ENCODE measurements at regions not wholly inside any gene's neighbourhood (a gene's known extent, or its start where the extent isn't known, plus 50 kb on each side); places are given as distances from the start of the nearest gene placed in this dataset.

- POLR2A ChIA-PET: no interaction called here
- CTCF ChIA-PET: no interaction called here
- TF ChIP-seq SETDB1 (IDR thresholded peaks at IDR 0.05; ENCODE audit: insufficient read length, low read length) (peak; percentile 55), ZNF335 (tag by site-specific recombination; conservative IDR thresholded peaks at IDR 0.05) (no peak), ZBTB11 (tag by site-specific recombination; conservative IDR thresholded peaks at IDR 0.05; ENCODE audit: low read depth) (no peak), ZNF843 (tag by site-specific recombination; IDR thresholded peaks at IDR 0.05) (no peak)
Measured at GRCh38 chr3:18964640-18965039, 183.7 kb upstream of the KCNH8 start.

GRCh38 chr3:18951333-18951732 lies 197.0 kb upstream of the KCNH8 start:
- TF ChIP-seq ZNF146 (tag by site-specific recombination; IDR thresholded peaks at IDR 0.05) (no peak), ZNF132 (tag by site-specific recombination; IDR thresholded peaks at IDR 0.05; ENCODE audit: borderline replicate concordance) (no peak), ZNF596 (tag by site-specific recombination; IDR thresholded peaks at IDR 0.05) (no peak), MYNN (tag by site-specific recombination; IDR thresholded peaks at IDR 0.05; ENCODE audit: borderline replicate concordance) (no peak), ZNF677 (tag by site-specific recombination; IDR thresholded peaks at IDR 0.05) (no peak), ZNF174 (tag by site-specific recombination; IDR thresholded peaks at IDR 0.05) (no peak), ZNF785 (tag by site-specific recombination; IDR thresholded peaks at IDR 0.05) (no peak), ZBTB48 (tag by site-specific recombination; IDR thresholded peaks at IDR 0.05) (no peak), ZNF274 (IDR thresholded peaks at IDR 0.05; ENCODE audit: low read length) (no peak), ZNF274 (tag by site-specific recombination; IDR thresholded peaks at IDR 0.05; ENCODE audit: borderline replicate concordance) (no peak), ZNF416 (tag by site-specific recombination; IDR thresholded peaks at IDR 0.05) (no peak), ZNF529 (tag by site-specific recombination; IDR thresholded peaks at IDR 0.05; ENCODE audit: insufficient replicate concordance) (no peak), ZNF121 (tag by site-specific recombination; IDR thresholded peaks at IDR 0.05) (no peak), BCL6B (tag by site-specific recombination; IDR thresholded peaks at IDR 0.05) (no peak), ZNF266 (tag by site-specific recombination; IDR thresholded peaks at IDR 0.05; ENCODE audit: low read depth) (no peak), ZNF660 (tag by site-specific recombination; IDR thresholded peaks at IDR 0.05) (no peak), ZNF280C (tag by site-specific recombination; IDR thresholded peaks at IDR 0.05) (no peak)
- no peaks in the 10 kb centered on the region for H3K36me3 ChIP-seq (ENCODE audit: control insufficient read depth in 2 of 2, insufficient read depth in 1 of 2, low read length in 2 of 2)
- H3K9me3 ChIP-seq (ENCODE audit: control insufficient read depth, insufficient read depth, low read depth, low read length): no peaks in the 10 kb centered on the region
- ChIA-PET CTCF (interaction anchor here (0.7 kb wide), 1 partner anchor 13 kb away, joined by 3 read pairs; no protein-coding TSS in a partner anchor), POLR2A (no interaction called here)
- H3K4me3 ChIP-seq (ENCODE audit: low read depth, low read length): no peak overlapping the region
- H3K4me1 ChIP-seq (ENCODE audit: control insufficient read depth, insufficient read depth, low read length): no peaks in the 10 kb centered on the region
- H3K27ac ChIP-seq (ENCODE audit: extremely low read depth, low read depth, low read length): no peak overlapping the region

More at GRCh38 chr3:18964640-18965039, 183.7 kb upstream of the KCNH8 start:
- Histone ChIP-seq H3K27ac (ENCODE audit: extremely low read depth, low read depth, low read length) (no peak overlapping the region), H3K36me3 (ENCODE audit: control insufficient read depth in 2 of 2, insufficient read depth in 1 of 2, low read length in 2 of 2) (peaks cover 0 to 7% of the 10 kb centered on the region in 2 experiments; a peak in 1 of 3 replicates), H3K4me1 (ENCODE audit: control insufficient read depth, insufficient read depth, low read length) (no peaks in the 10 kb centered on the region), H3K9me3 (ENCODE audit: control insufficient read depth, insufficient read depth, low read depth, low read length) (no peaks in the 10 kb centered on the region), H3K4me3 (ENCODE audit: low read depth, low read length) (no peak overlapping the region)

All from HEK293 (cell line).